ENCODE measurements at regions not wholly inside any gene's neighbourhood (a gene's known extent, or its start where the extent isn't known, plus 50 kb on each side); places are given as distances from the start of the nearest gene placed in this dataset.

GRCh38 chr14:101201535-101202151 is 298.1 kb upstream of the RTL1 start:
- H3K36me3 ChIP-seq (ENCODE audit: control insufficient read depth, insufficient read depth, low read length), result no peaks in the 10 kb centered on the region
- no peaks in the 10 kb centered on the region for H3K4me1 ChIP-seq (ENCODE audit: control insufficient read depth, insufficient read depth, low read length)
- H3K27me3 ChIP-seq (ENCODE audit: control insufficient read depth, insufficient read depth, low read length), result no peaks in the 10 kb centered on the region
- H3K9ac ChIP-seq (ENCODE audit: low read length), result no peak overlapping the region
- H3K4me3 ChIP-seq (ENCODE audit: low read length), result no peak overlapping the region
- no peak overlapping the region for H3K27ac ChIP-seq (ENCODE audit: low read depth, low read length)

DNA sequence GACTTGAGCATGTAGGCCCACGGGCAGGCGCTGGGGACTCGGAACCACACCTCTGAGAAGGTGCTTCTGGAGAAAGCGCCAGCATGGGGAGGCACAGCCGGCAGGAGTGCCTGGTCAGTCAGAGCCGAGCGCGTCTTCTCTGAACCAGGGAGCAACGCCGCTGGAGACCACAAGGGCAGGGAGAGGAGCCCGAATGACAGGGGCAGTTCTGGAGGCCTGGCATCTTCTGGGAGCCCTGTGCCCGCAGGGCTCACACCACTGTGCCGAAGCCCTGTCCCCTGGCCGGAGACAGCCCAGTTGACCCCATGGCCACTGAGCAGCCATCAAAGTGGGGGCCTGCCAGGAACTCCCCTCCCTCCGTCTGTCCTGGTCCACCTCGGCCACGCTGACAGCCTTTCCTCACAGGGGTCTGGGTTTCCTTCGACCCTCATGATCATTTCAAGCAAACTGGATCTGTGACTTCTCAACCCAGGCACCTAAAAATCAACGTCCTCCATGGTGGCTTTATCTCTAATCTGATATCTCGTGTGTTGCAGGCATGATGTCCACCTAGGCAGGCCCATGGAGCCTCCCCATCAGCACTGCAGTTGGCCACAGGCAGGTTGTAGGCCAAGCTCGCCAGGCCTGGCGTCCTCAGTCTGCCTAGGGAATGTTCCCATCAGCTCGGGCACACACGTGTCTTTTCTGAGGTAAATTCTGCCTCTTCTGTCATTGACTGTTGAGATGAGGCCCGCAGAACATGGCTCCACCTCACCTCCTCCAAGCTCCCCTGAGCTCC is 299.3 kb upstream of the RTL1 start:
- Histone ChIP-seq H3K9ac (ENCODE audit: low read length) (no peak overlapping the region), H3K27me3 (ENCODE audit: control insufficient read depth, insufficient read depth, low read length) (no peaks in the 10 kb centered on the region), H3K4me3 (ENCODE audit: low read length) (no peak overlapping the region), H3K27ac (ENCODE audit: low read depth, low read length) (no peak overlapping the region), H3K36me3 (ENCODE audit: control insufficient read depth, insufficient read depth, low read length) (no peaks in the 10 kb centered on the region), H3K4me1 (ENCODE audit: control insufficient read depth, insufficient read depth, low read length) (no peaks in the 10 kb centered on the region)

DNA sequence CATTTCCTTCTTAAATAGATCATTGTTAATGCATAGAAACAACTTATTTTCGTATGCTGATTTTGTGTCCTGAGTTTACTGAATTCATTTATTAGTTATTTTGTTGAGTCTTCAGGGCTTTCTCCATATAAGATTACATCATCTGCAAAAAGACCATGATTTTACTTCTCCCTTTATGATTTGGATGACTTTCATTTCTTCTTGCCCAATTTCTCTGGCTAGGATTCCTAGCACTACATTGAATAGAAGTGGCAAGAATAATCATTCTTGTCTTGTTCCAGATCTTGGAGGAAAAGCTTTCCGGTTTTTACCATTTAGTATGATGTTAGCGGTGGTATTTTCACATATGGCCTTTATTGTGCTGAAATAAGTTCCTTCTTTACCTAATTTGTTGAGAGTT is 303.0 kb upstream of the RTL1 start:
- Histone ChIP-seq H3K27me3 (ENCODE audit: control insufficient read depth, insufficient read depth, low read length) (no peaks in the 10 kb centered on the region), H3K27ac (ENCODE audit: low read depth, low read length) (no peak overlapping the region)

DNA sequence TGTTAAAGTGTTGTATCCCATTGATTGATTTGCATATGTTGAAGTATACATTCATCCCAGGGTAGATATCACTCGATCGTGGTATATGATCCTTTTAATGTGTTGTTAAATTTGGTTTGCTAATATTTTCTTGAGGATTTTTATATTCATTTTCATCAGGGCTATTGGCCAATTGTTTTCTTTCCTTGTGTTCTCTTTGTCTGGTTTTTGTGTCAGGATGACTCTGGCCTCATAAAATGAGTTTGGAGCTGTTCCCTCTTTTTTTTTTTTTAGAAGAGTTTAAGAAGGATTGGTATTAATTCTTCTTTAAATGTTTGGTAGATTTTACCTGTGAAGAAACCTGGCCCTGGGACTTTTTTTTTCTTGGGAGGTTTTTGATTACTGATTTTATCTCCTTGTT is 303.5 kb upstream of the RTL1 start:
- Histone ChIP-seq H3K9ac (ENCODE audit: low read length) (no peak overlapping the region), H3K27me3 (ENCODE audit: control insufficient read depth, insufficient read depth, low read length) (no peaks in the 10 kb centered on the region), H3K4me3 (ENCODE audit: low read length) (no peak overlapping the region), H3K4me1 (ENCODE audit: control insufficient read depth, insufficient read depth, low read length) (no peaks in the 10 kb centered on the region), H3K27ac (ENCODE audit: low read depth, low read length) (no peak overlapping the region), H3K36me3 (ENCODE audit: control insufficient read depth, insufficient read depth, low read length) (no peaks in the 10 kb centered on the region)

More for the DNA sequence above, 303.0 kb upstream of the RTL1 start:
- no peaks in the 10 kb centered on the region for H3K36me3 ChIP-seq (ENCODE audit: control insufficient read depth, insufficient read depth, low read length)
- no peak overlapping the region for H3K4me3 ChIP-seq (ENCODE audit: low read length)
- no peak overlapping the region for H3K9ac ChIP-seq (ENCODE audit: low read length)
- H3K4me1 ChIP-seq (ENCODE audit: control insufficient read depth, insufficient read depth, low read length), result no peaks in the 10 kb centered on the region

DNA sequence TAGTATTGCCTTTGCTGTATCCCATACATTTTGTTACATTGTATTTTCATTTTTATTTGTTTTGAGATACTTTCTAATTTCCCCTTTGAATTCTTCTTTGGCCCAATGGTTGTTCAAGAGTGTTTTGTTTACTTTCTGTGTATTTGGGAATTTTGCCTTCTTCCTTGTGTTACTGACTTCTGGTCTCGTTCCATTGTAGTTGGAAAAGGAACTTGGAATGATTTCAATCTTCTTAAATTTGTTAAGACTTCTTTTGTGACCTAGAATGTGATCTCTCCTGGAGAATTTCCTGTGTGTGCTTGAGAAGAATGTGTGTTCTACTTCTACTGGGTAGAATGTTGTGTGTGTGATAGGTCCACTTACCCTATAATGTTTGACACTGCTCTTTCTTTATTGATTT is 304.4 kb upstream of the RTL1 start:
- no peaks in the 10 kb centered on the region for H3K4me1 ChIP-seq (ENCODE audit: control insufficient read depth, insufficient read depth, low read length)
- H3K9ac ChIP-seq (ENCODE audit: low read length), result no peak overlapping the region

DNA sequence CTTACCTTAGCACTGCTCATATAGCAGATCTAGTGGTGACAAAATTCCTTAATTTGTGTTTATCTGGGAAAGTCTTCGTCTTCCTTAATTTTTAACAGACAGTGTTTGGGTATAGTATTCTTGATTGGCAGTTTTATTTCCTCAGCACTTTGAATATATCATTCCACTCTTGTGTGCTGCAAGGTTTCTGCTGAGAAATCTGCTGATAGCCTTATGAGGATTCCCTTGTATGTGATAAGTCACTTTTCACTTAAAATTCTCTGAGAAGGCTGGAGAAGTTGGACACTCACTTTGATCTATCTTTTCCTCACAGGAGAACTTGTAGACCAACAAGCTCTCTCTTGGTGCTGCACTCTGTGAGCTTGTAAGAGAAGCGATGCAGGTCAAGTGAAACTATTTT is 306.1 kb upstream of the RTL1 start:
- Histone ChIP-seq H3K4me3 (ENCODE audit: low read length) (no peak overlapping the region), H3K27ac (ENCODE audit: low read depth, low read length) (no peak overlapping the region), H3K36me3 (ENCODE audit: control insufficient read depth, insufficient read depth, low read length) (no peaks in the 10 kb centered on the region), H3K4me1 (ENCODE audit: control insufficient read depth, insufficient read depth, low read length) (no peaks in the 10 kb centered on the region), H3K9ac (ENCODE audit: low read length) (no peak overlapping the region), H3K27me3 (ENCODE audit: control insufficient read depth, insufficient read depth, low read length) (no peaks in the 10 kb centered on the region)

More for the DNA sequence above, 304.4 kb upstream of the RTL1 start:
- Histone ChIP-seq H3K36me3 (ENCODE audit: control insufficient read depth, insufficient read depth, low read length) (no peaks in the 10 kb centered on the region), H3K27ac (ENCODE audit: low read depth, low read length) (no peak overlapping the region), H3K27me3 (ENCODE audit: control insufficient read depth, insufficient read depth, low read length) (no peaks in the 10 kb centered on the region), H3K4me3 (ENCODE audit: low read length) (no peak overlapping the region)

DNA sequence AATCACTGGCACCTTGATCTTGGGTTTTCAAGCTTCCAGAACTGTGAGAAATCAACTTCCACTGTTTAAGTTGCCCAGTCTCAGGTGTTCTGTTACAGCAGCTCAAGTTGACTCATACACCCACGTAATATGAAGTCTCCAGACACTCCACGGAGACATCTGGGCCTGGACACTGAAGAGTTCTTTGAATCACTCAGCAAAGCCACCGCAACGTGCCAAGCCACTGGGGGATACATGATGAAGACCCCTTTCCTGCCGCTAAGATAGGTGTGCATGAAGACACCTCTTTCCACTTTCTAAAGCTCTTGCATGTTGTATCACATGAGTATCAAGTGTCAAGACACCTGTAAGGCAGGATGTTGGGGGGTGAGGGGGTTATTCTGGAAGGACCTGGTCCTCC is 311.7 kb upstream of the RTL1 start:
- no peak overlapping the region for H3K4me3 ChIP-seq (ENCODE audit: low read length)
- H3K27ac ChIP-seq (ENCODE audit: low read depth, low read length), result no peak overlapping the region
- no peak overlapping the region for H3K9ac ChIP-seq (ENCODE audit: low read length)
- no peaks in the 10 kb centered on the region for H3K27me3 ChIP-seq (ENCODE audit: control insufficient read depth, insufficient read depth, low read length)
- H3K36me3 ChIP-seq (ENCODE audit: control insufficient read depth, insufficient read depth, low read length), result no peaks in the 10 kb centered on the region
- H3K4me1 ChIP-seq (ENCODE audit: control insufficient read depth, insufficient read depth, low read length), result peaks cover 12% of the 10 kb centered on the region

- H3K4me1 ChIP-seq (ENCODE audit: control insufficient read depth, insufficient read depth, low read length), result peaks cover 15% of the 10 kb centered on the region
- no peak overlapping the region for H3K27ac ChIP-seq (ENCODE audit: low read depth, low read length)
- no peak overlapping the region for H3K9ac ChIP-seq (ENCODE audit: low read length)
- no peaks in the 10 kb centered on the region for H3K27me3 ChIP-seq (ENCODE audit: control insufficient read depth, insufficient read depth, low read length)
- no peak overlapping the region for H3K4me3 ChIP-seq (ENCODE audit: low read length)
- no peaks in the 10 kb centered on the region for H3K36me3 ChIP-seq (ENCODE audit: control insufficient read depth, insufficient read depth, low read length)
These were observed 312.4 kb upstream of the RTL1 start for GRCh38 chr14:101215927-101216326.

DNA sequence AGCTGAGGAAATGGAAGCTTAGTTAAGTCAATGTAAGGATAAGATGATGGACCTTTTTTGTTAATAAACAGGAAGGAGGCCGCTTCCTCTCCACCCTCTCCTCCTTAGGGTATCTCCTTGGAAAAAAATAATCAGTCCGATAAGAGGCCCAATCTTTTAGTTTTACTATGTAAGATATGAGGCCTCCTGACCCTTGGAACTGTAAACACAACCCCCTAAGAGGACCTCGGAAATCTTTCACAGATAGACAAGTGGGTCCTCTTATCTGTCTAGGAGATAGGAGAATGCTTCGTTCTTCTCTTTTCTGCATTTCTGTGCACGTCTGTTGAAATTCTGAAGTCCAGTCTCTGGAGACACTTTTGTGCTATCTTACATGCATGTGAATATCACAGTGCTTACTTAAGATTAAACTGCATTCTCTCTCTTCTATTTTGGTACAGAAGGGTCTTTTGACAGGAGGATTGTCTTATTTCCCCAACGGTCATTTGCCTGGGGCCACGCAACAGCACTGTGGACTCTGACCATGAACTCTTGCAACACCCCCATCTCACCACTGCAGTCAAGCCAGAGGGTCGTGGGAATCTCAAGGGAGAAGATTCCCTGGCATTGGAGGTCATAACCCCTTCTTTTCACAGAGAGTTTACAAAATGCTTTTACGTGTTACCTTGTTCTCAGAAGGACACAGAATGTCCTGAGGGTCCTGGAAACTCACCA is 313.0 kb upstream of the RTL1 start:
- H3K36me3 ChIP-seq (ENCODE audit: control insufficient read depth, insufficient read depth, low read length), result no peaks in the 10 kb centered on the region
- H3K27ac ChIP-seq (ENCODE audit: low read depth, low read length), result no peak overlapping the region
- no peak overlapping the region for H3K9ac ChIP-seq (ENCODE audit: low read length)
- H3K27me3 ChIP-seq (ENCODE audit: control insufficient read depth, insufficient read depth, low read length), result no peaks in the 10 kb centered on the region
- H3K4me3 ChIP-seq (ENCODE audit: low read length), result no peak overlapping the region
- H3K4me1 ChIP-seq (ENCODE audit: control insufficient read depth, insufficient read depth, low read length), result peaks cover 18% of the 10 kb centered on the region

GRCh38 chr14:101217080-101217463 is 313.6 kb upstream of the RTL1 start:
- Histone ChIP-seq H3K4me1 (ENCODE audit: control insufficient read depth, insufficient read depth, low read length) (peaks cover 18% of the 10 kb centered on the region), H3K27ac (ENCODE audit: low read depth, low read length) (no peak overlapping the region), H3K36me3 (ENCODE audit: control insufficient read depth, insufficient read depth, low read length) (no peaks in the 10 kb centered on the region), H3K9ac (ENCODE audit: low read length) (no peak overlapping the region), H3K4me3 (ENCODE audit: low read length) (no peak overlapping the region), H3K27me3 (ENCODE audit: control insufficient read depth, insufficient read depth, low read length) (no peaks in the 10 kb centered on the region)

DNA sequence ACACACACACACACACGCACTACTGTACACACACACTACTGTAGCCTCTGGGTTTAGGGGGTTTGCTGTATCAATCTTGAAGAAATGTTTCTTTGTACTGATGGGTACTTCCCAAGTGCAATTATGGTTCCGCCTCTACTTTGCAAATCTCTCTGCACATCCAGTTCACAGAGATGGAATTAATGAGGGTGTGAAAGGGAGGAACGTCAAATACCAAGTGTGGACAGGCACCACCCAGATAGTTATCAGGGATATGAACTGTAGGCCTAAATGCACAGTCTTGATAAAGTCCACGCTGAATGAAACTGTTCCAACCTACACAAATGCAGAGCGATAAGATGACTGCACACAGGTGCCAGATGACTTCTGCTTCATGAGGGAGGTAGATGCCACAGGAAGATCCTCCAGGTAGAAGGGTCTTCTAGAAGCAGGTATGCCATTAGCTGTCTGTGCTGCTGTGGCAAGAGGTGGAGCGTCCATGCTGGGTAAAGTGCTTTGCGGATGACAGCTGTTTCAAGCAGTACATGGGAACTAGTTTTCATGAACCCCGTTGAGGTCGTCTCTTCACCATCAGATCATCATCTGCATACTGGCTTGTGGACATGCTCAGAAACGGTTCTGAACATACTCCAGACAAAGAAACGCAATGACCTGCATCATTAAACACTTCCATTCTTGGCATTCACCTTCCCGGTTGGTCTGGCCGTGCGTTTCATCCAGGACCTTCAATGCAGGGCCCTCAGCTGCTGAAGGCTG is 314.3 kb upstream of the RTL1 start:
- H3K36me3 ChIP-seq (ENCODE audit: control insufficient read depth, insufficient read depth, low read length), result no peaks in the 10 kb centered on the region
- peaks cover 18% of the 10 kb centered on the region for H3K4me1 ChIP-seq (ENCODE audit: control insufficient read depth, insufficient read depth, low read length)
- no peaks in the 10 kb centered on the region for H3K27me3 ChIP-seq (ENCODE audit: control insufficient read depth, insufficient read depth, low read length)
- no peak overlapping the region for H3K4me3 ChIP-seq (ENCODE audit: low read length)
- no peak overlapping the region for H3K9ac ChIP-seq (ENCODE audit: low read length)
- no peak overlapping the region for H3K27ac ChIP-seq (ENCODE audit: low read depth, low read length)
